A673 (cell line): ENCODE measurements at regions not wholly inside any gene's neighbourhood (a gene's known extent, or its start where the extent isn't known, plus 50 kb on each side); places are given as distances from the start of the nearest gene placed in this dataset.

ENCODE experiments used
- BruUV-seq: library from RNA; stranded (reverse); fragments of 400-500 nt; replicated peaks from 2 replicates; lab custom pipeline; 2021; lab: Mats Ljungman, UMichigan
- CTCF ChIA-PET: fragments of 300-600 bp; sonication (Branson Sonifier 250); formaldehyde crosslinking; loops from one replicate; lab custom pipeline; 2022; ENCODE audit warnings: antibody characterized with exemption; lab: Charles Lee
- POLR2A ChIA-PET: fragments of 300-600 bp; sonication (Branson Sonifier 250); formaldehyde crosslinking; loops from one replicate; lab custom pipeline; 2022; ENCODE audit warnings: antibody characterized with exemption; ENCODE audit not compliant: low non-redundant PET; lab: Charles Lee
- DNase-seq: peaks from one replicate; pipeline ENCODE4 v3.0.0-alpha.2; 2015; ENCODE audit warnings: low spot score
- H3K27ac ChIP-seq: fragments of 200-600 bp; sonication (generic); 2 replicates; pipeline ENCODE4 v1.5.1; 2016; ENCODE audit warnings: mixed run types, low read depth, mild to moderate bottlenecking, mixed read lengths, antibody characterized with exemption, low read length; ENCODE audit not compliant: poor library complexity, severe bottlenecking
- H3K27me3 ChIP-seq: fragments of 200-600 bp; sonication (generic); replicated peaks from 2 replicates; pipeline ENCODE4 v1.6.1; 2017; ENCODE audit warnings: mixed run types, low read depth, mild to moderate bottlenecking, mixed read lengths, antibody characterized with exemption, low read length; ENCODE audit not compliant: insufficient read depth, poor library complexity
- H3K36me3 ChIP-seq: fragments of 200-600 bp; sonication (generic); 2 replicates; pipeline ENCODE4 v1.6.1; 2016; ENCODE audit warnings: mixed run types, mild to moderate bottlenecking, mixed read lengths, antibody characterized with exemption, low read length; ENCODE audit not compliant: insufficient read depth, poor library complexity, severe bottlenecking
- H3K4me1 ChIP-seq: fragments of 200-600 bp; sonication (generic); 2 replicates; pipeline ENCODE4 v1.6.1; 2017; ENCODE audit warnings: mixed run types, mild to moderate bottlenecking, mixed read lengths, antibody characterized with exemption, low read length; ENCODE audit not compliant: insufficient read depth, poor library complexity, severe bottlenecking
- H3K4me3 ChIP-seq: fragments of 200-600 bp; sonication (generic); 2 replicates; pipeline ENCODE4 v1.5.1; 2016; ENCODE audit warnings: low read depth, mixed run types, mild to moderate bottlenecking, mixed read lengths, low read length; ENCODE audit not compliant: poor library complexity, severe bottlenecking
- H3K9me3 ChIP-seq: fragments of 200-600 bp; sonication (generic); 2 replicates; pipeline ENCODE4 v1.6.1; 2016; ENCODE audit warnings: mixed run types, low read depth, mild to moderate bottlenecking, mixed read lengths, antibody characterized with exemption, low read length; ENCODE audit not compliant: poor library complexity, severe bottlenecking
- CTCF ChIP-seq: fragments of 300-800, 200-600 bp; sonication (generic); conservative IDR thresholded peaks from 2 replicates; pipeline ENCODE4 v1.5.1; 2017; ENCODE audit warnings: low read depth, mild to moderate bottlenecking, antibody characterized with exemption, low read length, moderate library complexity, mixed read lengths
- EZH2 ChIP-seq: fragments of 200-600 bp; sonication (generic); IDR thresholded peaks from 2 replicates; pipeline ENCODE4 v1.6.1; 2017; ENCODE audit warnings: borderline replicate concordance, low read depth, mild to moderate bottlenecking, mixed read lengths, antibody characterized with exemption, low read length; ENCODE audit not compliant: poor library complexity, severe bottlenecking
- intact Hi-C: fragments of 100-400 bp; cut with micrococcal nuclease; formaldehyde crosslinking; loops from one replicate; pipeline ENCODE4 v1.10.0; 2022; ENCODE audit not compliant: unreplicated experiment

- CTCF ChIA-PET = no interaction called here
- H3K36me3 ChIP-seq = no peaks in the 10 kb centered on the region
Measured at GRCh38 chr9:115513148-115513547, 395.2 kb upstream of the TNC start.

GRCh38 chr9:115514454-115514853, 396.5 kb upstream of the TNC start:
- H3K4me3 ChIP-seq = no peak overlapping the region
- no peak for TF ChIP-seq CTCF
- no peak for TF ChIP-seq EZH2
- ChIA-PET POLR2A (no interaction called here), CTCF (no interaction called here)
- no peaks in the 10 kb centered on the region for H3K36me3 ChIP-seq
- no peak for DNase-seq
- peaks cover 15% of the 10 kb centered on the region for H3K4me1 ChIP-seq
- intact Hi-C loops = no loop called here
- no peaks in the 10 kb centered on the region for H3K27me3 ChIP-seq
- no peak overlapping the region for H3K27ac ChIP-seq
- no TSS peak for BruUV-seq
- H3K9me3 ChIP-seq = no peaks in the 10 kb centered on the region

More at GRCh38 chr9:115513148-115513547, 395.2 kb upstream of the TNC start:
- BruUV-seq = no TSS peak
- POLR2A ChIA-PET = no interaction called here
- no peak for DNase-seq
- Histone ChIP-seq H3K4me3 (no peak overlapping the region), H3K27me3 (no peaks in the 10 kb centered on the region), H3K4me1 (peaks cover 15% of the 10 kb centered on the region), H3K9me3 (no peaks in the 10 kb centered on the region), H3K27ac (peak overlapping the region; percentile 53)
- TF ChIP-seq CTCF (no peak), EZH2 (no peak)
- intact Hi-C loops = no loop called here

GRCh38 chr9:115517335-115518075, 399.5 kb upstream of the TNC start:
- intact Hi-C loops = no loop called here
- no peak overlapping the region for H3K4me3 ChIP-seq
- ChIA-PET POLR2A (no interaction called here), CTCF (no interaction called here)
- H3K4me1 ChIP-seq = peaks cover 6% of the 10 kb centered on the region
- no TSS peak for BruUV-seq
- no peak for DNase-seq
- H3K9me3 ChIP-seq = no peaks in the 10 kb centered on the region
- H3K27ac ChIP-seq = no peak overlapping the region
- H3K27me3 ChIP-seq = no peaks in the 10 kb centered on the region
- no peaks in the 10 kb centered on the region for H3K36me3 ChIP-seq
- TF ChIP-seq EZH2 (no peak), CTCF (no peak)
